WERI-Rb-1 (cell line): ENCODE measurements at regions not wholly inside any gene's neighbourhood (a gene's known extent, or its start where the extent isn't known, plus 50 kb on each side); places are given as distances from the start of the nearest gene placed in this dataset.

Experiments
- DNase-seq: peaks from one replicate; pipeline ENCODE4 v3.0.0-alpha.2; 2020
- H3K27ac ChIP-seq: fragments of 250-450 bp; sonication (Bioruptor Pico); 2 replicates; pipeline ENCODE4 v1.5.1; 2020; ENCODE audit warnings: mild to moderate bottlenecking, moderate library complexity
- H3K27me3 ChIP-seq: fragments of 250-450 bp; sonication (Bioruptor Pico); 2 replicates; pipeline ENCODE4 v1.5.1; 2021; ENCODE audit warnings: mild to moderate bottlenecking, low read depth, moderate library complexity; ENCODE audit not compliant: insufficient read depth, severe bottlenecking
- H3K36me3 ChIP-seq: fragments of 250-450 bp; sonication (Bioruptor Pico); 2 replicates; pipeline ENCODE4 v1.5.1; 2020; ENCODE audit warnings: mild to moderate bottlenecking, moderate library complexity
- H3K4me3 ChIP-seq: 2 replicates; pipeline ENCODE4 v1.5.1; 2011; ENCODE audit warnings: low read depth, mild to moderate bottlenecking, control low read depth, low read length
- H3K9me3 ChIP-seq: fragments of 250-450 bp; sonication (Bioruptor Pico); 2 replicates; pipeline ENCODE4 v1.5.1; 2021; ENCODE audit warnings: mild to moderate bottlenecking, moderate library complexity; ENCODE audit not compliant: severe bottlenecking
- TF ChIP-seq, protein P1 (sequence below): IDR thresholded peaks from 2 replicates; pipeline ENCODE4 v1.5.1; 2011; ENCODE audit warnings: low read depth, mild to moderate bottlenecking, control low read depth, inconsistent platforms, low read length

DNA sequence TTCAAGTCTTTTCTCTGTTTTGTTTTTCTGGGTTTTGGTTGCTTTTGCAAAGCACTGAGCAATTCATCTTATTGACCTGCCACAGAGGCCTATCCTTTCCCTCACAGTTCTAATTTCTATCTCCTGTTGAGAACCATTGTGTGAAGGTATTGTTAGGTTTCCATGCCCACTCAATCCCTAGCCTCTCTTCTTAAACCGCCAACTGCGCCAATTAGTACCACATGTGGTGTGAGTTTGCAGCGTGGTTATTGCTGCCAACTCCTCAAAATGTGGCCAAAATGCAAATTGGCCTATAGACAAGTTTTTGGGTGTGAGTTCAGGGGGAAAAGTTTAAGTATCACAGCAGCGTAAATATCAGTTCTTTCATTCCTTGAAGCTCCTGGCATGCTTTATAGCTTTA is 232.6 kb downstream of the FLRT2 start:
- DNase-seq = no peak
- Histone ChIP-seq H3K4me3 (no peak overlapping the region), H3K27ac (no peak overlapping the region), H3K9me3 (no peaks in the 10 kb centered on the region), H3K27me3 (no peaks in the 10 kb centered on the region), H3K36me3 (no peaks in the 10 kb centered on the region)
- TF ChIP-seq, protein P1, sequence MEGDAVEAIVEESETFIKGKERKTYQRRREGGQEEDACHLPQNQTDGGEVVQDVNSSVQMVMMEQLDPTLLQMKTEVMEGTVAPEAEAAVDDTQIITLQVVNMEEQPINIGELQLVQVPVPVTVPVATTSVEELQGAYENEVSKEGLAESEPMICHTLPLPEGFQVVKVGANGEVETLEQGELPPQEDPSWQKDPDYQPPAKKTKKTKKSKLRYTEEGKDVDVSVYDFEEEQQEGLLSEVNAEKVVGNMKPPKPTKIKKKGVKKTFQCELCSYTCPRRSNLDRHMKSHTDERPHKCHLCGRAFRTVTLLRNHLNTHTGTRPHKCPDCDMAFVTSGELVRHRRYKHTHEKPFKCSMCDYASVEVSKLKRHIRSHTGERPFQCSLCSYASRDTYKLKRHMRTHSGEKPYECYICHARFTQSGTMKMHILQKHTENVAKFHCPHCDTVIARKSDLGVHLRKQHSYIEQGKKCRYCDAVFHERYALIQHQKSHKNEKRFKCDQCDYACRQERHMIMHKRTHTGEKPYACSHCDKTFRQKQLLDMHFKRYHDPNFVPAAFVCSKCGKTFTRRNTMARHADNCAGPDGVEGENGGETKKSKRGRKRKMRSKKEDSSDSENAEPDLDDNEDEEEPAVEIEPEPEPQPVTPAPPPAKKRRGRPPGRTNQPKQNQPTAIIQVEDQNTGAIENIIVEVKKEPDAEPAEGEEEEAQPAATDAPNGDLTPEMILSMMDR = no peak

DNA sequence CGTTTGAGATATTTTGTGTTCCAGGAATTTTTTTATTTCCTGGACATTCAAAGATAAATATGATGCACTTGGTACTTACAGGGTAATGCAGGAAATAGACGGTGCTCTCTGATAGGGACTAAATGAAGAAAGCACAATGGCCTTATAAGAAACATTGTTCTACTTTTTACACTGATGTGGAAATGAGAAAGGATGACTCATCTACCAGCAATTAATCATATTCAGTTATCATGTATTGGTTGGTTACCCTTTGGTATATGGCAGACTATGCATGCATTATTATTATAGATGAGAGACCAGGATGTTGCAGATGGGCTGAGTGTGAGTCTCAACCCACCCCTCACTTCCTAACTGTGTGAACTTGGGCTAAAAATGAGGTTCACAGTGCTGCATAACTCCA is 222.2 kb downstream of the FLRT2 start:
- Histone ChIP-seq H3K36me3 (no peaks in the 10 kb centered on the region), H3K27me3 (no peaks in the 10 kb centered on the region), H3K27ac (no peak overlapping the region), H3K4me3 (no peak overlapping the region), H3K9me3 (no peaks in the 10 kb centered on the region)
- TF ChIP-seq, protein P1 = no peak
- no peak for DNase-seq

DNA sequence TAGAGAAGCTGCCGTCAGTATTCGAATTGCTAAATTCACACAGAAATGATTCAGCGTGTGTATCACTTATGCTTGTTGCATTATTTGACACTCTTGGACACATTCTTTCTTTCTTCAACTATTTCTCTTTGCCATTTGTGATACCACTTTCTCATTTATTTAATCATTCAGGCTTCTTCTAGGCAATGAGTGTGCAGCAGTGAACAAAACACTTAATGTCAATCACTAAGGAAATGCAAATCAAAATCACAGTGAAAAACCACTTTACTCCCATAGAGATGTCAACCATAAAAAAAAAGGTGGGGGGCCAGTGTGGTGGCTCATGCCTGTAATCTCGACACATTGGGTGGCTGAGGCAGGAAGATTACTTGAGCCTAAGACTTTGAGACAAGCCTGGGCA is 214.6 kb downstream of the FLRT2 start:
- TF ChIP-seq, protein P1 = no peak
- H3K27ac ChIP-seq = no peak overlapping the region
- H3K9me3 ChIP-seq = no peaks in the 10 kb centered on the region
- DNase-seq = no peak
- no peak overlapping the region for H3K4me3 ChIP-seq
- H3K36me3 ChIP-seq = no peaks in the 10 kb centered on the region
- no peaks in the 10 kb centered on the region for H3K27me3 ChIP-seq

DNA sequence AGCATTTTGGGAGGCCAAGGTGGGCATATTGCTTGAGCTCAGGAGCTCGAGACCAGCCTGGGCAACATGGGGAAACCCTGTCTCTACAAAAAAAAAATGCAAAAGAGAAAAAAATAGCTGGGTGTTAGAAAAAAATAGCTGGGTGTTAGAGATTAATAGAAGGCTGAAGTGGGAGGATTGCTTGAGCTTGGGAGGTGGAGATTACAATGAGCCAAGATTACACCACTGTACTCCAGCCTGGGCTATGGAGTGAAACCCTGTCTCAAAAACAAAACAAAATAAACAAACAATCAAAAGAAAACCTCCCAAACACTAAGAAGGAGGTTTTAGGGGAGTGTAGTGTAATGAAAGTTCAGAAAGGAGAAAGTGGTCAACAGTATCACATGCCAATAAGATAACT is 202.1 kb downstream of the FLRT2 start:
- H3K27ac ChIP-seq = no peak overlapping the region
- H3K36me3 ChIP-seq = no peaks in the 10 kb centered on the region
- DNase-seq = no peak
- no peak overlapping the region for H3K4me3 ChIP-seq
- H3K9me3 ChIP-seq = no peaks in the 10 kb centered on the region
- TF ChIP-seq, protein P1 = no peak
- no peaks in the 10 kb centered on the region for H3K27me3 ChIP-seq

DNA sequence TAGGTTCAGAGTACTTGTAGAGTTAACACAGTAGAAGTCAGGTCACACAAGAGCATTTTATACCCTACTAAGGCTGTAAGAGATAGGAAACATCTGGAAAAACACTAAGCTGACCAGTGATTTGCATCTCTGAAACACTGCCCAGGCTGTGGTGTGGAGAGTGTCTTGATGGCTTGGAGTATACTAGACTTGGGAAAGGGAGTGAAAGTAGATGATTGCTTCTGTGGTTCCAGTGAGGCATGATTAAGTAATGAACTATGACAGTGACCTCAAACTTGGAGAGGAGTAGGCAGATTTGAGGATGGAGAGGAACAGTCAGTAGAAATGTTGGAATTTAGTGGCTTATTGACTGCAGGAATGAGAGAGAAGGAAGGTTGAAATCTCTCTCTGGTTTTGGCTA is 201.2 kb downstream of the FLRT2 start:
- TF ChIP-seq, protein P1 = no peak
- DNase-seq = no peak
- Histone ChIP-seq H3K27me3 (no peaks in the 10 kb centered on the region), H3K27ac (no peak overlapping the region), H3K4me3 (no peak overlapping the region), H3K9me3 (no peaks in the 10 kb centered on the region), H3K36me3 (no peaks in the 10 kb centered on the region)

DNA sequence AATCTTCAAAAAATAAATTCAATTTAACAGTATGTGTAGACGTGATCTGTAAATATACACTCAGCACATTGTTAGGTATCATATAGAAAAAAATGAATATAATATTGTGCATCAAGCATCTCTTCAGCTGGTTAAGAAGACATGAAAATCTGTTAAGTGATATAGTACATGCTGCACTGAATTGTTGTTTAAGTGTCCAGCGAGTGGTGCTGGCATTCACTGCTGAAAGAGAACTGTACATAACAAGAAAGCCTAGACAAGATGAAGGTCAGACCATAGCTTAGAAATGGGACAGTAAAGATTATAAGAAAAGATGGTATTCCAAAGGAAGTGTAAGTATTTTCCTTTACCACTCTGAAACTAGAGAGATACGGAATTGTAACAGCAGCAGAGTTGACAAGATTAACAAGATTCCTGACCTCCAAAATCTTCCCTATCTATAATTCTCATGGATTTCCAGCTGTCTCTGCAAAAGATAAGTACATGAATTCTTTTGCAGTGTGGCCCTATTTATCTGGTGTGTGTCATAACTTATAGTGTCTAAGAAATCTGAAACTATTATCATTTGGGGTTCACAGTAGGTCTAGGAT is 198.6 kb downstream of the FLRT2 start:
- Histone ChIP-seq H3K27me3 (no peaks in the 10 kb centered on the region), H3K27ac (no peak overlapping the region), H3K36me3 (no peaks in the 10 kb centered on the region), H3K9me3 (no peaks in the 10 kb centered on the region), H3K4me3 (no peak overlapping the region)
- TF ChIP-seq, protein P1 = no peak
- DNase-seq = no peak
